ENCODE measurements at regions not wholly inside any gene's neighbourhood (a gene's known extent, or its start where the extent isn't known, plus 50 kb on each side); places are given as distances from the start of the nearest gene placed in this dataset.

- DNase-seq (ENCODE audit: low spot score): no peak
These were observed 59.9 kb downstream of the BMP4 start for GRCh38 chr14:53896726-53897125.

- DNase-seq (ENCODE audit: low spot score): no peak
These were observed 62.2 kb downstream of the BMP4 start for GRCh38 chr14:53894456-53894855.

GRCh38 chr14:53893374-53893773 lies 63.3 kb downstream of the BMP4 start:
- no peak for DNase-seq (ENCODE audit: low spot score)

GRCh38 chr14:53890611-53891101 lies 66.0 kb downstream of the BMP4 start:
- DNase-seq (ENCODE audit: low spot score): no peak

GRCh38 chr14:53888535-53889386 lies 67.9 kb downstream of the BMP4 start:
- no peak for DNase-seq (ENCODE audit: low spot score)

GRCh38 chr14:53885136-53885640 lies 71.4 kb downstream of the BMP4 start:
- no peak for DNase-seq (ENCODE audit: low spot score)

- DNase-seq (ENCODE audit: low spot score): no peak
These were observed 72.0 kb downstream of the BMP4 start for GRCh38 chr14:53884601-53885000.

- no peak for DNase-seq (ENCODE audit: low spot score)
These were observed 72.9 kb downstream of the BMP4 start for GRCh38 chr14:53883739-53884138.

- DNase-seq (ENCODE audit: low spot score): no peak
These were observed 73.9 kb downstream of the BMP4 start for GRCh38 chr14:53882684-53883083.

- DNase-seq (ENCODE audit: low spot score): no peak
These were observed 74.7 kb downstream of the BMP4 start for GRCh38 chr14:53881921-53882320.

GRCh38 chr14:53881161-53881871 lies 75.3 kb downstream of the BMP4 start:
- DNase-seq (ENCODE audit: low spot score): no peak

GRCh38 chr14:53880761-53881160 lies 75.9 kb downstream of the BMP4 start:
- DNase-seq (ENCODE audit: low spot score): no peak

GRCh38 chr14:53879747-53880146 lies 76.9 kb downstream of the BMP4 start:
- DNase-seq (ENCODE audit: low spot score): no peak

- no peak for DNase-seq (ENCODE audit: low spot score)
These were observed 77.5 kb downstream of the BMP4 start for GRCh38 chr14:53879022-53879686.

GRCh38 chr14:53875324-53875897 lies 81.2 kb downstream of the BMP4 start:
- DNase-seq (ENCODE audit: low spot score): no peak

- no peak for DNase-seq (ENCODE audit: low spot score)
These were observed 81.9 kb downstream of the BMP4 start for GRCh38 chr14:53874704-53875103.

- no peak for DNase-seq (ENCODE audit: low spot score)
These were observed 83.9 kb downstream of the BMP4 start for GRCh38 chr14:53872681-53873089.

- no peak for DNase-seq (ENCODE audit: low spot score)
These were observed 84.7 kb downstream of the BMP4 start for GRCh38 chr14:53871951-53872350.

- DNase-seq (ENCODE audit: low spot score): no peak
These were observed 85.6 kb downstream of the BMP4 start for GRCh38 chr14:53871011-53871410.

GRCh38 chr14:53865711-53866110 lies 90.9 kb downstream of the BMP4 start:
- no peak for DNase-seq (ENCODE audit: low spot score)

- DNase-seq (ENCODE audit: low spot score): no peak
These were observed 94.8 kb downstream of the BMP4 start for GRCh38 chr14:53861781-53862180.

GRCh38 chr14:53858345-53858684 lies 98.3 kb downstream of the BMP4 start:
- no peak for DNase-seq (ENCODE audit: low spot score)

Data from RKO (cell line).